ENCODE measurements at regions not wholly inside any gene's neighbourhood (a gene's known extent, or its start where the extent isn't known, plus 50 kb on each side); places are given as distances from the start of the nearest gene placed in this dataset.

GRCh38 chr22:47629791-47630655, 867.6 kb downstream of the TBC1D22A start:
- TF ChIP-seq CTCF (IDR thresholded peaks at IDR 0.05) (no peak), POLR2A (IDR thresholded peaks at IDR 0.05) (no peak)

Measured in esophagus squamous epithelium (tissue), 4 donors.